GM18951 (cell line): ENCODE measurements at regions not wholly inside any gene's neighbourhood (a gene's known extent, or its start where the extent isn't known, plus 50 kb on each side); places are given as distances from the start of the nearest gene placed in this dataset.

Source experiments
- POLR2A ChIP-seq: IDR thresholded peaks from 4 replicates; pipeline ENCODE4 v1.6.1; 2011; ENCODE audit warnings: mild to moderate bottlenecking; ENCODE audit not compliant: insufficient read length, insufficient read depth; ENCODE audit errors: extremely low read depth
- in situ Hi-C: fragments of 300-500 bp; cut with MboI; formaldehyde crosslinking; loops from one replicate; pipeline ENCODE4 v1.12.0; 2022; ENCODE audit warnings: low sequenced_read_pairs, mixed read lengths, inconsistent platforms; ENCODE audit not compliant: unreplicated experiment

DNA sequence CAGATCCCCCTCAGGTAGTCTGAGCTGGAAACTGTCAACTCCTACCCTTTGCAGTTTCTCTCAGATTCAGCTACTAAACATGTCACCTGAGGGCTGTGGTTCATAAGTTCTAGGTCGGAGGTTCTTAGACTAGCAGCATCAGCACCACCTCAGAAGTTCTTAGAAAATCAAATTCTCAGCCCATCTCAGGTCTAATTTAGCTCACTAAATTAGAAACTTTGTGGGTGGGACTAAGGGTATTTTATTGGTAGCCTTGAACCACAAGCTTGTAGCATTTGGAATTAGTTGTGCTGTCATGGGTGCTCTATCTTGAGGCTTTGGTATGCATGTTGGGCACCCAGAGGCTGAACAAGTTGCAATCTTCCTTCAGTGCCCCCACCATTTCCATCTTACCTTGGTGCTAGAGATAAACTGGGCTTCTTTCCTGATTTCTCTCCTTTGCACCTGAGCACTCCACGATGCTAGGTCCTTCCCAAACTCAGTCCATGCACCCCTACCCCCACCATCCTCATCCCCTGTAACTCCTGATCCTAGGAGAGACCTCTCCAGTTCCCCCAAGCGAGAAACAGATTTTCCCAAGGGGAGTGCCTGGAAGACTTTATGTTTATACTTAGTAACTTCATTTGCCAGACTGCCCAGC, 54.2 kb downstream of the S1PR1 start:
- in situ Hi-C loops = loop anchor here (5.0 kb wide), 1 partner anchor 364 kb away; no protein-coding TSS in a partner anchor
- TF ChIP-seq POLR2A = no peak

DNA sequence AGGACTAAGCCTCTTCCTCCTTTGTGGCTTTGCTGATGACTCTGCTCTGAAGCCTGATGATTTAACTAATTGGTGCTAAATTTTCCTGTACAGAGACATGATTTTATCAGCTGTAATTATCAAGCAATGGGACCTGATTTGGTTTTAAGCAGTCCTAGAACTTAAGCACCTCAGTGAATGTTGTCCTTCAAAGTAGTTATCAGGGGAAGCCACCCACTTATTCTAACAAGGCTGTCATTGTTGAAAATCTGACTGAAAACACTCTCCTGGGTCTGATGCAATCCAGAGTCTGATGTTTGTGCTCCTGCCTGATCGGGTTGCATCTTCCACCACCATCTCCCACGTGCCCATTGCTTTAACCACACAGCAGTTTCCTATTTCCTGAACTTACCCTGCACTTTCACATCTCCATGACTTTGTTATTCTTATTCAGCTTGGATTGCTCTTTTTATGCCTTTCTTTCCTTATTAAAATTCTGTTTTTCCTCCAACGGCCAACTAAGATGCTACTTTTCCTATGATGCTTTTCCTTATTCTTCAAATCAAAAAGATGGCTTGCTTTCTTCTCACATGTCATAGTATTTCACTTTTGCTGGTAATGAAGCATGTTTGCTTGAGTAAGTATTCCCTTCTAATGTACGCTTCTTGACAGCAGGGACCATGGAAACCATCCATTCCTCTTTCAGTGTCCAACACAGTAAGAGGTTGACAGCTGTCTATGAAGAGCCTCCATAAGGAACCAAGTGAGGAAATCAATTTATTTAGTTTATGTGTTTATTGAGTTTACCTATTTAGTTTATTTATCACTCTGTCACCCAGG, 55.0 kb downstream of the S1PR1 start:
- in situ Hi-C loops = loop anchor here (5.0 kb wide), 1 partner anchor 364 kb away; no protein-coding TSS in a partner anchor
- TF ChIP-seq POLR2A = no peak

DNA sequence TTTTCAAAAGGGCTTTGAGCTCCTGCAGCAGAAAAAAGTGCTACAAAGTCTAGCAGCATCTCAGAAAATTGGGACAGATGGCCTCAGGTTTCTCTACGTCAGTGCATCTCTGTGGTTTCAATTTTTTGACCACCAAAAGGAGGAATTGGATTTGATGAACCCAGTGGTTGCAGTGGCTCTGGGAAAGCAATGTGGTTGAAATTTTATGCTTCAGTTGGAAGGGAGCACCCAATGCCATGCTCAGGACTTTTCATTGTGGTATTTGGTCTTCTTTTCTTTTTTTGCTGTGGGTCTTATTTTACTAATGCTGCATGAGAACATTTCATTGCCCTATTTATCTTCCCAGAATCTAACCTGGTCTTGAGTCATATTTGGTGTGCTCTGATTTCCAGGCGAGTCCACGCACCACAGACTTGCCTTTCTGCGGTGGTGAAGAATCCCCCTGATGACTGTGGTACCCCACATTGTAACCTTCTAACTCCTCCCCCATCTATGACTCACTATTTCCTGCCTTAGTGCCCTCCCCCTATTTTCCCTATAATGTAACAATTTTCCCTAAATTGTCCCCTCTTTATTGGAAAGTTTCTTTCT, 56.7 kb downstream of the S1PR1 start:
- in situ Hi-C loops = loop anchor here (5.0 kb wide), 1 partner anchor 366 kb away; no protein-coding TSS in a partner anchor
- no peak for TF ChIP-seq POLR2A

DNA sequence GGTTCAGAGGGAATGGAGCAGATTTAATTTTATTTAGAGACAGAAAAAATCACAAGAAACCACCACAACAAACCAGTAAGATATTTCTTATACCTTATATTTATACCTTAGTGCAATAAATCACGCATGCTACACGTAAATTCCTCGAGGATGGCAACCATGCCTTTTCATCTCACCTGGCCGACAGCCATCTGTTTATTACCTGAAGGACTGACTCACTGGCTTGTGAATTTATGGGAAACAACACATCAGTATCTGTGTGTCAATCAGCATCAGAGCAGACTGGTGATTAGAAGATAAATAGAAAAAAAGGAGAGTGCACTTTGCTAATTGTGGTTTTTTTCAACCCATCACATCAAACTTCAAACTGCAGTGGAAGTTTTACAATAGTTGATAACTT, 58.4 kb downstream of the S1PR1 start:
- in situ Hi-C loops = no loop called here
- no peak for TF ChIP-seq POLR2A

DNA sequence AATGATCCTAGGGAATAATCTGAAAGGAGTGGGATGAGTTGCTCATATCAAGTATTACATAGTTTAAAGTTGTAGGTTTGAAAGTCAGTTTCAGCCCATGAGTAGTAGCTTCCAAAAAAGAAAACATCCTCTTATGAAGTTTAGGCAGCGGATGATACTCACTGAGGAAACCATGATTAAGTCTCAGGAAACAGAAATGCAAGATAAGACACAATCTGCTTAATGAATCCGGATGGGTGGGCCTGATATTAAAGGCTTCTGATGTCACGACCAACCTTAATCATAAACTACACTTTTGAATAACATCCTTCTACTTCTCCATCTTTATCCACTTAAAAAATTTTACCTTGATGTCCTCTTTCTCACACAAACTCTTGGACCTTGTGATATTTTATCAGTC, 61.8 kb downstream of the S1PR1 start:
- no peak for TF ChIP-seq POLR2A
- in situ Hi-C loops = no loop called here

DNA sequence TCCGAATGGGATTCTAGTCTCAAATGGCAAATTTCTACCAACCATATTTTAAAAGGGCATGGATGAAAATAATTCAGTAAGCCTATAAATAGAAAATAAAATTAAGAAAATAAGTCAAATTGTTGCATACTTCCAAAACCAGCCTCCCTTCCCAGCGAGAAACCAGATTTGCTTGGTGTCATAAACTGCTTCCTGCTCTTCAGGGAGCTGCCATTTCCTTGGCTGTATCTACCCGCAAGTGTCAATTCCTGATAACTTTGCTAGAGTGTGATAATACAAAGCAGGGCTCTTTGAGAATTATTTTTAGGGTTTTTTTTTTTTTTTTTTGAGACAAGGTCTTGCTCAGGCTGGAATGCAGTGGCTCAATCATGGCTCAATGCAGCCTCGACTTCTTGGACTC, 62.3 kb downstream of the S1PR1 start:
- in situ Hi-C loops = no loop called here
- TF ChIP-seq POLR2A = no peak

DNA sequence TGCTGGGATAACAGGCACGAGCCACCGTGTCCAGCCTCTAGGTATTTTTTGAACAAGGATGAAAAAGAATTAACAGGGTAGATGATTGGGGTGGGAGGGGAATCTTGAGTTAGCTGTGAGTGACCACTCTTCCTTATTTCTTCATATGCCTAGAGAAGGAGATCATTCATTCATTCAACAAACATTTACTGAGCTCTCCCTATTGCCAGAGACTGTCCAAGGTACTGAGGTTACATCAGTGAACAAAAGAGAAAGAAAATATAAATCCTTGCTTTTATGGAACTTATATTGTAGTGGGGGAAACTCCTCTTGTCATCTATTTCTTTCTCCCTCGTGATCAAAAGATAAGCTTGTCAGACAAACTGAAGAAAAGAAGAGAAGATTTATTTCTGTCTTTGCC, 62.9 kb downstream of the S1PR1 start:
- in situ Hi-C loops = loop anchor here (25.0 kb wide), 1 partner anchor 138 kb away; no protein-coding TSS in a partner anchor
- no peak for TF ChIP-seq POLR2A

DNA sequence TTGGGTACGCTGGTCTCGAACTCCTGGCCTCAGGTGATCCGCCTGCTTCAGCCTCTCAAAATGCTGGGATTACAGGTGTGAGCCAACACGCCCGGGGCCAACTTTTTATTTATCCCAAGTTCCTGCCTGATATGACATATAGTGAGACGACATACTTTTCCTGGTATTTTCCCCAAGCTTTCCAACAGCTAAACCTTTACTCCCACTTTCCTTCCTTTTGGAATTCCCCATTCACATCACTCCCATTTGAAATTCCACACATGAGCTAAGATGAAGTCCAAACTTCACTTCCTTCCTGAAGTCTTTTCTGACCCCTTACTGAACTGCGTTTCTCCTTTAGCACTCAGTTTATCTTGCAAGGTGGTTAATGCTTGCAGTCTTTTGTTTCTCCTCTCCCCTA, 64.1 kb downstream of the S1PR1 start:
- in situ Hi-C loops = loop anchor here (25.0 kb wide), 1 partner anchor 136 kb away; no protein-coding TSS in a partner anchor
- TF ChIP-seq POLR2A = no peak

DNA sequence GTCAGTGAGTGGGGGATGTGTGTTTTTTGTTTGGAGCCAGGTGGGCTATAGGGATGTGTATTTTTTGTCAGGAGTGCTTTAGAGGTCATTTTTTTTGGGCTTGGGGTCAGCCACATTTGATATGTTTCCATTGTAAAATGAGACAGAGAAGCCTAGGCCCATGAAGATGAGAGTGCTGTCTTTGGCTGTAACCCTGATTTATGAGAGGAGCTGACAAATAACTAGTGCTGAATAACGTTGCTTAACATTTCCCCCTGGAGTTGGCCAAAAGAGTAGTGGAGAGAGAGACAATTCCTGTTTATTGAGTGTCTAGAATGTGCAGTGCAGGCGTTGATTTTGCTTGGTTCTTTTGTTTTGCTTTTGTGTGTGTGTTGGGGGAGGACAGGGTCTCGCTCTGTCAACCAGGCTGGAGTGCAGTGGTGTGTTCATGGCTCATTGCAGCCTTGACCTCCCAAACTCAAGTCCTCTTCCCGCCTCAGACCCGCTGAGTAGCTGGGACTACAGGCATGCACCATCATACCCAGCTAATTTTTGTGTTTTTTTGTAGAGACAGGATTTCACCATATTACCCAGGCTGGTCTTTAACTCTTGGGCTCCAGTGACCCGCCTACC, 64.7 kb downstream of the S1PR1 start:
- TF ChIP-seq POLR2A = no peak
- in situ Hi-C loops = loop anchor here (25.0 kb wide), 1 partner anchor 136 kb away; no protein-coding TSS in a partner anchor

DNA sequence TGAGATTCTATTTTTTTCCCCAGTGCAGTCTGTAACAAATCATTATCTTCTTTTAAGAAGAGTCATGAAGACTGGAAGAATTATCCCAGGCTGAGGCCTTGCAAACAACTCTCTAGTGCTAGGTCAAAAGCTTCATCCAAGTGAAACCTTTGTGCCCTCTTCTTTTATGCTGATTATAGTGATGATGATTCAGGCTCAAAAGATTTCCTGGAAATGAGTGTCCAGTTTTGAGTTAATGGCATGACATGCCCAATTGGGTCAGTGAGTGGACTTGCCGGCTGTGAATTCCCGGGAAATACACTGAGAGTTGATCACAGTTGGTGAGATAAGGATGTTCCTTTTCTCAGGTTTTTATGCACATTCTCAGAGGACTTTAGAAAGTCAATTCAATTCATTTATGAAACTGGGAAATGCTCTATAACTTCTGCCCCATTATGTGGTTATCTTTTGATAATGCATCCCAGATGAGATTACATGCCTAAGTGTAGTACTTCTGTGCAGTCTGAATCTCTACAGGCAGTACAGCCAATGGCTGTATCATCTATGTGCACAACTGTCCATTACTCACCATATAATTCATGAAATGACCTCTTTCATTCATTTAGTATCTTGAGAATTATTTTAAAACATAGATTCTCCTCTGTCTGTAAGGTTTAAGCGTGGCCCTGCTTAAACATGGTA, 66.2 kb downstream of the S1PR1 start:
- in situ Hi-C loops = loop anchor here (25.0 kb wide), 1 partner anchor 134 kb away; no protein-coding TSS in a partner anchor
- TF ChIP-seq POLR2A = no peak

DNA sequence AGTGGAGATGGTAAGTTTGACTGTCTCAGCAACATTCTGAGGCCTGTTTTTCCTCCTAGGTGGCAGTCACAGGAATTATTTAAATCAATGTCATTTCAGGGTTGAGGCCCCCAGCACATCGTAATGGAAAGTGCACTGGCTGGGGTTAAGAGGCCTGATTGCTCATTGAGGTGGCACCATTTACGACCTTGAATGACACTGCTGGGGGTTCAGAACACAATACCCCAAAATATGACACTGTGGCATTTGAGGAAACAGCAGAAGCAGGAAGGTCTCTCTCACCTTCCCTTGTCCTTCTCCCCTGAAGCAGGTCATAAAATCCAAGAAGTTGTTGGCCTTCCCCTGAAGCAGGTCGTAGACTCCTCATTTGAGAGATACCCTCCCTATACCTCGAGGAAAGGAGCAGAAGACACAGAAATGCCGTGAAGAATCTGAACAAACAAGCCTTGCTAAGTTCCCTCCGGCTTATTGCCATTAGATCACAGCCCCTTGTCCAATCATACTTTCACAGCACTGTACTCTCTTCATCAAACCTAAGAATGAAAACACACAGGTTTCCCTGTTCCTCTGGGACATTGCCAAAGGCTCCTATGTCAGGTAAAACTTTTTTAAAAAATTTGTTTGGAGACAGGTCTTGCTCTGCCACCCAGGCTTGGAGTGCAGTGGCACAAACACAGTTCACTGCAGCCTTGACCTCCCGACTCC, 71.3 kb downstream of the S1PR1 start:
- in situ Hi-C loops = loop anchor here (25.0 kb wide), 1 partner anchor 129 kb away; no protein-coding TSS in a partner anchor
- TF ChIP-seq POLR2A = no peak

DNA sequence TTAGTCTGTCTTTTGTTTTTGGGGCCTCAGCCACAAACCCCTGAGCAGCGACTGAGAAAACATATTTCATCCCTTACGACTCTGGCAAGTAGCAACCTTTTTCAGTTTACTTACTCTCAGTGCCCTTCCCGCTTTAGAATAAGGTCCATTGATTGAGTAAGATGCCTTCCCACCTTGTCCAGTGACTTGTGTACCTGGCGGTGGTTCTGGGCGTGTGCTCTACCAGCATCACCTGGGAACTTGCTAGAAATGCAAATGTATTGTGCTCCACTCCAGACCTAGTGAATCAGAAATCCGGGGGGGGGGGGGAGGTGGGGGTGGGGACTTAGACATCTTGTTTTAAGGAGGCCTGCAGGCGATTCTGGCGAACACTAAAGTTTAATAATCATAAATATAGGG, 72.1 kb downstream of the S1PR1 start:
- TF ChIP-seq POLR2A = no peak
- in situ Hi-C loops = loop anchor here (25.0 kb wide), 1 partner anchor 128 kb away; no protein-coding TSS in a partner anchor
